CD4-positive, alpha-beta memory T cell (primary cell): ENCODE measurements at regions not wholly inside any gene's neighbourhood (a gene's known extent, or its start where the extent isn't known, plus 50 kb on each side); places are given as distances from the start of the nearest gene placed in this dataset.

ENCODE experiments used
- CTCF ChIA-PET: fragments of 350-600 bp; sonication (Branson Sonifier 250); formaldehyde crosslinking; loops from one replicate; lab custom pipeline; 2021; ENCODE audit warnings: inconsistent platforms; ENCODE audit not compliant: partially characterized antibody; lab: Charles Lee
- POLR2A ChIA-PET: fragments of 350-600 bp; sonication (Branson Sonifier 250); formaldehyde crosslinking; loops from one replicate; lab custom pipeline; 2021; ENCODE audit not compliant: partially characterized antibody; lab: Charles Lee
- DNase-seq, 5 donors: peaks; one replicate each; pipeline versions ENCODE4 v3.0.0 to v3.0.0-alpha.2; 2020 to 2022; ENCODE audit warnings: mixed read lengths in 1 of 5
- H3K27ac ChIP-seq: one replicate; pipeline ENCODE4 v1.7.0; 2013; ENCODE audit warnings: low read depth, low read length
- H3K27me3 ChIP-seq: 2 replicates; pipeline ENCODE4 v1.7.0; 2013; ENCODE audit warnings: mild to moderate bottlenecking, low read length, moderate library complexity; ENCODE audit not compliant: insufficient read depth
- H3K36me3 ChIP-seq: 2 replicates; pipeline ENCODE4 v1.7.0; 2013; ENCODE audit warnings: mild to moderate bottlenecking, low read length, moderate library complexity; ENCODE audit not compliant: insufficient read depth
- H3K4me1 ChIP-seq: 2 replicates; pipeline ENCODE4 v1.7.0; 2013; ENCODE audit warnings: mild to moderate bottlenecking, low read length, moderate library complexity; ENCODE audit not compliant: insufficient read depth
- H3K4me3 ChIP-seq, 2 donors: one replicate each; pipeline ENCODE4 v1.7.0; 2013; ENCODE audit warnings: low read length in 2 of 2, mild to moderate bottlenecking in 1 of 2
- H3K9me3 ChIP-seq, 2 donors: one replicate each; pipeline ENCODE4 v1.7.0; 2013; ENCODE audit warnings: low read length in 2 of 2, control low read depth in 1 of 2; ENCODE audit not compliant: control insufficient read depth in 1 of 2
- H3K27ac Mint-ChIP-seq, 7 donors: one replicate each; pipeline ENCODE4 v1.8.0; 2020 to 2021; ENCODE audit warnings: mixed read lengths in 7 of 7, mild to moderate bottlenecking in 6 of 7, inconsistent platforms in 3 of 7, moderate library complexity in 3 of 7
- H3K27me3 Mint-ChIP-seq, 2 donors: one replicate each; pipeline ENCODE4 v1.8.0; 2020 to 2021; ENCODE audit warnings: mixed read lengths in 2 of 2
- H3K36me3 Mint-ChIP-seq, 2 donors: one replicate each; pipeline ENCODE4 v1.8.0; 2020 to 2021; ENCODE audit warnings: mixed read lengths in 2 of 2, inconsistent platforms in 1 of 2, mild to moderate bottlenecking in 1 of 2
- H3K4me1 Mint-ChIP-seq, 4 donors: one replicate each; pipeline ENCODE4 v1.8.0; 2020 to 2021; ENCODE audit warnings: mixed read lengths in 4 of 4, mild to moderate bottlenecking in 1 of 4
- H3K4me3 Mint-ChIP-seq, 8 donors: one replicate each; pipeline ENCODE4 v1.8.0; 2020 to 2021; ENCODE audit warnings: mixed read lengths in 8 of 8, mild to moderate bottlenecking in 7 of 8, moderate library complexity in 6 of 8, inconsistent platforms in 3 of 8
- H3K9me3 Mint-ChIP-seq, 8 donors: one replicate each; pipeline ENCODE4 v1.8.0; 2020 to 2021; ENCODE audit warnings: mixed read lengths in 8 of 8, mild to moderate bottlenecking in 5 of 8, inconsistent platforms in 3 of 8, moderate library complexity in 1 of 8
- intact Hi-C: fragments of 100-400 bp; cut with micrococcal nuclease; formaldehyde crosslinking; loops from one replicate; pipeline ENCODE4 v1.15.1; 2023

GRCh38 chr14:95420060-95420459 is 96.4 kb downstream of the SYNE3 start:
- no peak overlapping the region for H3K4me3 ChIP-seq
- peaks cover 45% of the 10 kb centered on the region for H3K36me3 ChIP-seq
- peaks cover 68 to 78% of the 10 kb centered on the region in 2 donors for H3K36me3 Mint-ChIP-seq
- no peaks in the 10 kb centered on the region for H3K27me3 ChIP-seq
- ChIA-PET CTCF (no interaction called here), POLR2A (no interaction called here)
- H3K27ac ChIP-seq = no peak overlapping the region
- H3K9me3 Mint-ChIP-seq = no peaks in the 10 kb centered on the region
- peak overlapping the region in 1 of 7 donors; percentile 30 for H3K27ac Mint-ChIP-seq
- no peak overlapping the region for H3K4me3 Mint-ChIP-seq
- H3K9me3 ChIP-seq = no peaks in the 10 kb centered on the region
- DNase-seq = no peak
- intact Hi-C loops = no loop called here
- H3K27me3 Mint-ChIP-seq = no peaks in the 10 kb centered on the region
- no peaks in the 10 kb centered on the region for H3K4me1 ChIP-seq
- peaks cover 0 to 3% (median 0%) of the 10 kb centered on the region in 4 donors for H3K4me1 Mint-ChIP-seq

- Histone ChIP-seq H3K9me3 (no peaks in the 10 kb centered on the region), H3K36me3 (peaks cover 45% of the 10 kb centered on the region), H3K4me3 (no peak overlapping the region), H3K27me3 (no peaks in the 10 kb centered on the region), H3K27ac (no peak overlapping the region), H3K4me1 (no peaks in the 10 kb centered on the region)
- intact Hi-C loops = no loop called here
- H3K4me1 Mint-ChIP-seq = peaks cover 0 to 3% (median under 1%) of the 10 kb centered on the region in 4 donors
- H3K36me3 Mint-ChIP-seq = peaks cover 69 to 73% of the 10 kb centered on the region in 2 donors
- no peaks in the 10 kb centered on the region for H3K27me3 Mint-ChIP-seq
- no peak for DNase-seq
- H3K9me3 Mint-ChIP-seq = no peaks in the 10 kb centered on the region
- CTCF ChIA-PET = no interaction called here
- POLR2A ChIA-PET = no interaction called here
- H3K27ac Mint-ChIP-seq = peak overlapping the region in 1 of 7 donors; percentile 30
- H3K4me3 Mint-ChIP-seq = no peak overlapping the region
Measured at GRCh38 chr14:95419569-95419968, 96.9 kb downstream of the SYNE3 start.

- no peak for DNase-seq
- H3K9me3 Mint-ChIP-seq = no peaks in the 10 kb centered on the region
- H3K36me3 ChIP-seq = peaks cover 40% of the 10 kb centered on the region
- ChIA-PET POLR2A (no interaction called here), CTCF (no interaction called here)
- peaks cover 68 to 70% of the 10 kb centered on the region in 2 donors for H3K36me3 Mint-ChIP-seq
- no peaks in the 10 kb centered on the region for H3K9me3 ChIP-seq
- H3K4me3 ChIP-seq = no peak overlapping the region
- no peaks in the 10 kb centered on the region for H3K27me3 ChIP-seq
- H3K4me3 Mint-ChIP-seq = no peak overlapping the region
- no peaks in the 10 kb centered on the region for H3K27me3 Mint-ChIP-seq
- H3K27ac Mint-ChIP-seq = peak overlapping the region in 2 of 7 donors; percentile 57 to 72
- H3K4me1 Mint-ChIP-seq = peaks cover 0 to 3% (median under 1%) of the 10 kb centered on the region in 4 donors
- intact Hi-C loops = no loop called here
- no peaks in the 10 kb centered on the region for H3K4me1 ChIP-seq
- no peak overlapping the region for H3K27ac ChIP-seq
Measured at GRCh38 chr14:95418858-95419257, 97.6 kb downstream of the SYNE3 start.

GRCh38 chr14:95417492-95417891 is 97.8 kb upstream of the CLMN start:
- H3K4me3 Mint-ChIP-seq = peak overlapping the region in 1 of 8 donors; percentile 18
- CTCF ChIA-PET = interaction anchor here (1.2 kb wide), 1 partner anchor 142 kb away, joined by 4 read pairs; no protein-coding TSS in a partner anchor
- POLR2A ChIA-PET = interaction anchor here (1.1 kb wide), 1 partner anchor 116 kb away, joined by 3 read pairs; no protein-coding TSS in a partner anchor
- H3K4me1 Mint-ChIP-seq = peaks cover 0 to 3% (median under 1%) of the 10 kb centered on the region in 4 donors
- H3K4me1 ChIP-seq = no peaks in the 10 kb centered on the region
- no peak overlapping the region for H3K27ac ChIP-seq
- H3K27me3 ChIP-seq = no peaks in the 10 kb centered on the region
- no peaks in the 10 kb centered on the region for H3K9me3 Mint-ChIP-seq
- H3K27me3 Mint-ChIP-seq = no peaks in the 10 kb centered on the region
- peaks cover 43% of the 10 kb centered on the region for H3K36me3 ChIP-seq
- intact Hi-C loops = no loop called here
- H3K9me3 ChIP-seq = no peaks in the 10 kb centered on the region
- H3K36me3 Mint-ChIP-seq = peaks cover 69 to 71% of the 10 kb centered on the region in 2 donors
- H3K4me3 ChIP-seq = no peak overlapping the region
- H3K27ac Mint-ChIP-seq = peak overlapping the region in 1 of 7 donors; percentile 17
- no peak for DNase-seq

GRCh38 chr14:95415993-95416392 is 96.3 kb upstream of the CLMN start:
- no peak for DNase-seq
- Mint-ChIP-seq H3K27me3 (no peaks in the 10 kb centered on the region), H3K4me1 (peaks cover 0 to 3% (median under 1%) of the 10 kb centered on the region in 4 donors), H3K36me3 (peaks cover 59 to 60% of the 10 kb centered on the region in 2 donors), H3K4me3 (no peak overlapping the region), H3K27ac (no peak overlapping the region), H3K9me3 (no peaks in the 10 kb centered on the region)
- Histone ChIP-seq H3K27ac (no peak overlapping the region), H3K4me3 (no peak overlapping the region), H3K27me3 (no peaks in the 10 kb centered on the region), H3K4me1 (no peaks in the 10 kb centered on the region), H3K9me3 (no peaks in the 10 kb centered on the region), H3K36me3 (peaks cover 36% of the 10 kb centered on the region)
- intact Hi-C loops = no loop called here
- ChIA-PET CTCF (interaction anchor here (1.2 kb wide), 1 partner anchor 144 kb away, joined by 4 read pairs; no protein-coding TSS in a partner anchor), POLR2A (no interaction called here)

- Histone ChIP-seq H3K36me3 (peaks cover 28% of the 10 kb centered on the region), H3K27ac (no peak overlapping the region), H3K9me3 (no peaks in the 10 kb centered on the region), H3K4me3 (no peak overlapping the region), H3K4me1 (no peaks in the 10 kb centered on the region), H3K27me3 (no peaks in the 10 kb centered on the region)
- CTCF ChIA-PET = no interaction called here
- Mint-ChIP-seq H3K27me3 (no peaks in the 10 kb centered on the region), H3K4me3 (no peak overlapping the region), H3K4me1 (peaks cover 0 to 1% (median 0%) of the 10 kb centered on the region in 4 donors), H3K36me3 (peaks cover 38 to 48% of the 10 kb centered on the region in 2 donors), H3K9me3 (no peaks in the 10 kb centered on the region), H3K27ac (peak overlapping the region in 2 of 7 donors; percentile 26 to 46)
- intact Hi-C loops = no loop called here
- POLR2A ChIA-PET = no interaction called here
- peak in 1 of 5 donors; percentile 23 for DNase-seq
Measured at GRCh38 chr14:95413289-95414215, 93.8 kb upstream of the CLMN start.

GRCh38 chr14:95410838-95411237 is 91.1 kb upstream of the CLMN start:
- Histone ChIP-seq H3K4me1 (no peaks in the 10 kb centered on the region), H3K36me3 (peaks cover 10% of the 10 kb centered on the region), H3K27me3 (no peaks in the 10 kb centered on the region), H3K4me3 (no peak overlapping the region), H3K9me3 (no peaks in the 10 kb centered on the region), H3K27ac (no peak overlapping the region)
- Mint-ChIP-seq H3K27ac (no peak overlapping the region), H3K27me3 (no peaks in the 10 kb centered on the region), H3K4me1 (peaks cover 0 to 1% (median 0%) of the 10 kb centered on the region in 4 donors), H3K4me3 (no peak overlapping the region), H3K36me3 (peaks cover 26 to 27% of the 10 kb centered on the region in 2 donors), H3K9me3 (no peaks in the 10 kb centered on the region)
- CTCF ChIA-PET = no interaction called here
- DNase-seq = no peak
- intact Hi-C loops = no loop called here
- POLR2A ChIA-PET = no interaction called here
